GM12874 (cell line): ENCODE measurements at regions not wholly inside any gene's neighbourhood (a gene's known extent, or its start where the extent isn't known, plus 50 kb on each side); places are given as distances from the start of the nearest gene placed in this dataset.

ENCODE experiments used
- CTCF ChIP-seq: IDR thresholded peaks from 2 replicates; pipeline ENCODE4 v1.5.1; 2011; ENCODE audit warnings: low read depth, mild to moderate bottlenecking, control low read depth, low read length, moderate library complexity; ENCODE audit not compliant: insufficient read depth

DNA sequence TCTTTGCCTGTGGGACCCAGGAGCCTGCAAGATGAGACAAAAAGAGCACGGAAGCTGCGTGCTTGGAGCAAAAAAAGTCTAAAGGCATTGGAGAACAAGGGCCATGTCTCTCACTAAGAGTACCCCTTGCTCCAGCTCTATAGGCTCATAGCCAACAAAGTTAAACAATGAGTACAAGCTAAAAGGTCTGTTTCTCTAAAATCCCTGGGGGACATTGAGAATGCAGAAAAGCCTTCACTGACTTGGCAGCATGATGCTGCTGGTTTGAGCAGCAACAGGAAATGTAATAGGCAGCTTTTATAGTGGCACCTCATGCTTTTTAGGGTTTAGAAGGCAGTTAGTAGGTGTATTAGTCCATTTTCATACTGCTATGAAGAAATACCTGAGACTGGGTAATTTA lies 287.5 kb downstream of the SMARCA2 start:
- TF ChIP-seq CTCF = no peak

DNA sequence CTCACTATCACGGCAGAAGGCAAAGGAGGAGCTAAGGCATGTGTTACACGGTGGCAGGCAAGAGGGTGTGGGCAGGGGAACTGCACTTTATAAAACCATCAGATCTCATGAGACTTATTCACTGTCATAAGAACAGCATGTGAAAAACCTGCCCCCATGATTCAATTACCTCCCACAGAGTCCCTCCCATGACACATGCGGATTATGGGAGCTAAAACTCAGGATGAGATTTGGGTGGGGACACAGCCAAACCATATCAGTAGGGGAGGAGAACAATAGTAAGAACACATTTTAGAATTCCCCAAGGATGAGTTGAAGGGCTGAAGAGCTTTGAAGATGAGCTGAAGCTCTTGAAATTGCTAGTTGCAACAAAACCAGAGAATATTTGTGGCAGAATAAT lies 287.9 kb downstream of the SMARCA2 start:
- TF ChIP-seq CTCF = no peak

GRCh38 chr9:2307480-2307879 lies 292.3 kb downstream of the SMARCA2 start:
- no peak for TF ChIP-seq CTCF

DNA sequence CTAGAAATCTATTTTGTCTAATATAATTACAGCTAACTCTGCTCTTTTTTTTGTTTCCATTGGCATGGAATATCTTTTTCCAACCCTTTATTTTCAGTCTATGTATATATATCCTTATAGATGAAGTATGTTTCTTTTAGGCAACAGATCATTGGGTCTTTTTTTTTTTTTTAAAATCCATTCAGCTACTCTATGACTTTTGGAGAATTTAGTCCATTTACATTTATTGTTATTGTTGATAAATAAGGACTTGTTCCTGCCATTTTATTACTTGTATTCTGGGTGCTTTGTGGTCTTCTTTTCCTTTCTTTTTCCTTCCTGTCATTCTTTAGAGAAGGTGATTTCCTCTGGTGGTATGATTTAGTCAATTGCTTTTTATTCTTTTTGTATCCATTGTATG lies 296.8 kb downstream of the SMARCA2 start:
- no peak for TF ChIP-seq CTCF

DNA sequence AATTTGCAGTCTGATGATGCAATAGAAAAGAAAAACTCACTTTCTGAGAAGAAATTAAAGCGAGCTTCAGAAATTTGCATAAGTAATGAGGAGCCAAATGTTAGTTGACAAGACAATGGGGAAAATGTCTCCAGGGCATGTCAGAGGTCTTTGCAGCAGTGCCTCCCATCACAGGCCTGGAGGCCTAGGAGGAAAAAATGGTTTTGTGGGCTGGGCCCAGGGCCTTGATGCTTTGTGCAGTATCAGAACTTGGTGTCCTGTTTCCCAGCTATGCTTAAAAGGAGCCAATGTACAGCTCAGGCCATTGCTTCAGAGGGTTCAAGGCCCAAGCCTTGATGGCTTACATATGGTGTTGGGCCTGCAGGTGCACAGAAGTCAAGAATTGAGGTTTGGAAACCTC lies 298.4 kb downstream of the SMARCA2 start:
- no peak for TF ChIP-seq CTCF

- no peak for TF ChIP-seq CTCF
Measured at GRCh38 chr9:2317591-2317990, 302.4 kb downstream of the SMARCA2 start.

DNA sequence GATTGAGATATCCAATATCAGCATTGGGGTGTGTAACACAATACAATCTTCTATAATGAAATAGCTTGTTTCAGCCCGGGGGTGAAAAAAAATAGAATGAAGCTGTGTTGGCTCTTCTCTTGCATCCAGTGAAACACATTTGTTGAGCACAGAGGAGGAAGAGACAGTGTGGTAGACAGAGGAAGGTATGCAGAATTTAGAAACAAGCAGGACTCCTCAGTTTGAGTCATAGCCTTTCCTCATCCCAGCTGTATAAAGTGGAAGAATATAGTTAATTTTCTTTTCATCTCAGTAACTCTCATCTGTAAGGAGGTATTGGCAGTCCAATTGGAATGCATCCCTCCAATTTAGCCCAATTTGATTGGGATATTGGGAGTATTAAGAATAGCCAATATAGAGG lies 302.2 kb upstream of the VLDLR start:
- no peak for TF ChIP-seq CTCF

DNA sequence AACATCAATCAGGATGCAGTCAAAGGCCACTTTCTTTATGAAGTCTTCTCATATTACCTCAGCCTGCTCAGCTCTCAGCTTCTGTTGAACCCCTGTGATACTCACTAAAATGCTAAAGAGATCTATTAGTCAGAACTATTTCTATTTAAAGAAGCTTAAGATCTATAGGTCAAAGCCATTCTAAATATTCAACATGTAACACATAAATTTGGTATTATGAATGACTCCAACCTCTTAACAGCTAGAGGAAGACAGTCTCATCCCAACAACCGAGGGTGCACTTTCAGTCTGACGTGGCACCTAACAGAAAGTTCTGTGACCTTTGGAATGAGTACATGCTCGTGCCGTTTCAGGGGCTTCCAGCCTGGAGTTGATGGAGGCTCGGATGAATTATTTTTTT lies 301.5 kb upstream of the VLDLR start:
- no peak for TF ChIP-seq CTCF
